ENCODE measurements at regions not wholly inside any gene's neighbourhood (a gene's known extent, or its start where the extent isn't known, plus 50 kb on each side); places are given as distances from the start of the nearest gene placed in this dataset.

- H3K4me1 ChIP-seq (ENCODE audit: control insufficient read depth, low read length), result peaks cover 13% of the 10 kb centered on the region
- H3K27me3 ChIP-seq (ENCODE audit: control insufficient read depth, low read length), result no peaks in the 10 kb centered on the region
- H3K4me3 ChIP-seq (ENCODE audit: low read length), result no peak overlapping the region
- H3F3A ChIP-seq (ENCODE audit: control insufficient read depth, insufficient read depth), result 0 out of 2 replicates have a peak, but pooled peaks cover 2% of the 10 kb centered on the region
- H3K4me2 ChIP-seq (ENCODE audit: low read length), result no peak overlapping the region
- no peaks in the 10 kb centered on the region for H4K20me1 ChIP-seq (ENCODE audit: control insufficient read depth, insufficient read depth, low read depth, low read length)
- peaks cover 21% of the 10 kb centered on the region for H3K9me3 ChIP-seq (ENCODE audit: control insufficient read depth, insufficient read depth, low read length)
- no peaks in the 10 kb centered on the region for H3K79me2 ChIP-seq (ENCODE audit: control insufficient read depth, low read length)
- H3K36me3 ChIP-seq (ENCODE audit: control insufficient read depth, low read length), result no peaks in the 10 kb centered on the region
- H3K9me2 ChIP-seq (replicated peaks; ENCODE audit: control insufficient read depth, low read length), result no peaks in the 10 kb centered on the region
- TF ChIP-seq CTCF (IDR thresholded peaks at IDR 0.05; ENCODE audit: low read depth, low read length, poor library complexity, severe bottlenecking) (no peak), EZH2phosphoT487 (IDR thresholded peaks at IDR 0.05; ENCODE audit: borderline replicate concordance, low read length) (no peak)
- no peak overlapping the region for H3K27ac ChIP-seq (ENCODE audit: low read depth, low read length)
These were observed 65.4 kb downstream of the ZNF467 start for GRCh38 chr7:149708026-149708425.

- Histone ChIP-seq H3F3A (ENCODE audit: control insufficient read depth, insufficient read depth) (0 out of 2 replicates have a peak, but pooled peaks cover 2% of the 10 kb centered on the region), H3K27me3 (ENCODE audit: control insufficient read depth, low read length) (no peaks in the 10 kb centered on the region), H3K79me2 (ENCODE audit: control insufficient read depth, low read length) (no peaks in the 10 kb centered on the region), H3K9me3 (ENCODE audit: control insufficient read depth, insufficient read depth, low read length) (peaks cover 16% of the 10 kb centered on the region), H3K9me2 (replicated peaks; ENCODE audit: control insufficient read depth, low read length) (no peaks in the 10 kb centered on the region), H3K27ac (ENCODE audit: low read depth, low read length) (no peak overlapping the region), H3K36me3 (ENCODE audit: control insufficient read depth, low read length) (no peaks in the 10 kb centered on the region), H4K20me1 (ENCODE audit: control insufficient read depth, insufficient read depth, low read depth, low read length) (no peaks in the 10 kb centered on the region), H3K4me3 (ENCODE audit: low read length) (no peak overlapping the region), H3K4me2 (ENCODE audit: low read length) (peak overlapping the region; percentile 23), H3K4me1 (ENCODE audit: control insufficient read depth, low read length) (peaks cover 13% of the 10 kb centered on the region)
- TF ChIP-seq EZH2phosphoT487 (IDR thresholded peaks at IDR 0.05; ENCODE audit: borderline replicate concordance, low read length), result no peak
- no peak for TF ChIP-seq CTCF (IDR thresholded peaks at IDR 0.05; ENCODE audit: low read depth, low read length, poor library complexity, severe bottlenecking)
These were observed 65.9 kb downstream of the ZNF467 start for GRCh38 chr7:149707448-149707886.

- Histone ChIP-seq H3K79me2 (ENCODE audit: control insufficient read depth, low read length) (no peaks in the 10 kb centered on the region), H3K4me3 (ENCODE audit: low read length) (no peak overlapping the region), H3K27me3 (ENCODE audit: control insufficient read depth, low read length) (no peaks in the 10 kb centered on the region), H3K9me3 (ENCODE audit: control insufficient read depth, insufficient read depth, low read length) (peaks cover 10% of the 10 kb centered on the region), H3K4me1 (ENCODE audit: control insufficient read depth, low read length) (peaks cover 13% of the 10 kb centered on the region), H3K36me3 (ENCODE audit: control insufficient read depth, low read length) (no peaks in the 10 kb centered on the region), H3K27ac (ENCODE audit: low read depth, low read length) (no peak overlapping the region), H3K4me2 (ENCODE audit: low read length) (no peak overlapping the region), H3F3A (ENCODE audit: control insufficient read depth, insufficient read depth) (no peaks in the 10 kb centered on the region), H3K9me2 (replicated peaks; ENCODE audit: control insufficient read depth, low read length) (no peaks in the 10 kb centered on the region), H4K20me1 (ENCODE audit: control insufficient read depth, insufficient read depth, low read depth, low read length) (no peaks in the 10 kb centered on the region)
- TF ChIP-seq CTCF (IDR thresholded peaks at IDR 0.05; ENCODE audit: low read depth, low read length, poor library complexity, severe bottlenecking) (no peak), EZH2phosphoT487 (IDR thresholded peaks at IDR 0.05; ENCODE audit: borderline replicate concordance, low read length) (no peak)
These were observed 67.0 kb downstream of the ZNF467 start for GRCh38 chr7:149706398-149706797.
